ENCODE measurements at regions not wholly inside any gene's neighbourhood (a gene's known extent, or its start where the extent isn't known, plus 50 kb on each side); places are given as distances from the start of the nearest gene placed in this dataset.

GRCh38 chr1:34346128-34346527 is 169.4 kb downstream of the C1orf94 start:
- H3K4me3 ChIP-seq (replicated peaks in 1 of 4; ENCODE audit: control extremely low read depth in 1 of 4, insufficient read depth in 1 of 4, low read depth in 3 of 4, low read length in 4 of 4), result no peak overlapping the region
- H3K36me3 ChIP-seq (ENCODE audit: control insufficient read depth, insufficient read depth, low read length), result no peaks in the 10 kb centered on the region
- H3K27me3 ChIP-seq (ENCODE audit: control insufficient read depth, insufficient read depth, low read length), result no peaks in the 10 kb centered on the region
- H3K4me2 ChIP-seq (ENCODE audit: extremely low read depth, insufficient read depth, low read length), result no peak overlapping the region
- DNase-seq (ENCODE audit: low read depth in 2 of 2), result no peak
- H3K9ac ChIP-seq (ENCODE audit: insufficient read depth, low read length), result no peak overlapping the region
- H3K9me3 ChIP-seq (ENCODE audit: control insufficient read depth, insufficient read depth, low read depth, low read length), result no peaks in the 10 kb centered on the region
- H2AFZ ChIP-seq (ENCODE audit: low read length), result no peak overlapping the region
- H4K20me1 ChIP-seq (ENCODE audit: control insufficient read depth, extremely low read depth, insufficient read depth, low read length), result no peaks in the 10 kb centered on the region
- no peaks in the 10 kb centered on the region for H3K4me1 ChIP-seq (ENCODE audit: control insufficient read depth, extremely low read depth, insufficient read depth, low read length)
- TF ChIP-seq EZH2 (IDR thresholded peaks at IDR 0.05; ENCODE audit: low read length, missing control alignments) (no peak), CTCF (conservative IDR thresholded peaks at IDR 0.05 in 1 of 2, IDR thresholded peaks at IDR 0.05 in 1 of 2; ENCODE audit: low read depth in 1 of 2, low read length in 2 of 2) (no peak)
- H3K79me2 ChIP-seq (ENCODE audit: control insufficient read depth, insufficient read depth, low read length), result no peaks in the 10 kb centered on the region
- H3K27ac ChIP-seq (ENCODE audit: insufficient read depth, low read length), result no peak overlapping the region

GRCh38 chr1:34353409-34353808 is 176.7 kb downstream of the C1orf94 start:
- no peak for DNase-seq (ENCODE audit: low read depth in 2 of 2)
- H4K20me1 ChIP-seq (ENCODE audit: control insufficient read depth, extremely low read depth, insufficient read depth, low read length), result no peaks in the 10 kb centered on the region
- no peak overlapping the region for H3K4me2 ChIP-seq (ENCODE audit: extremely low read depth, insufficient read depth, low read length)
- H3K9ac ChIP-seq (ENCODE audit: insufficient read depth, low read length), result no peak overlapping the region
- H3K27ac ChIP-seq (ENCODE audit: insufficient read depth, low read length), result no peak overlapping the region
- no peak overlapping the region for H3K4me3 ChIP-seq (replicated peaks in 1 of 4; ENCODE audit: control extremely low read depth in 1 of 4, insufficient read depth in 1 of 4, low read depth in 3 of 4, low read length in 4 of 4)
- H3K4me1 ChIP-seq (ENCODE audit: control insufficient read depth, extremely low read depth, insufficient read depth, low read length), result no peaks in the 10 kb centered on the region
- peaks cover 4% of the 10 kb centered on the region for H3K27me3 ChIP-seq (ENCODE audit: control insufficient read depth, insufficient read depth, low read length)
- no peaks in the 10 kb centered on the region for H3K36me3 ChIP-seq (ENCODE audit: control insufficient read depth, insufficient read depth, low read length)
- H3K79me2 ChIP-seq (ENCODE audit: control insufficient read depth, insufficient read depth, low read length), result no peaks in the 10 kb centered on the region
- H3K9me3 ChIP-seq (ENCODE audit: control insufficient read depth, insufficient read depth, low read depth, low read length), result no peaks in the 10 kb centered on the region
- no peak for TF ChIP-seq CTCF (conservative IDR thresholded peaks at IDR 0.05 in 1 of 2, IDR thresholded peaks at IDR 0.05 in 1 of 2; ENCODE audit: low read depth in 1 of 2, low read length in 2 of 2)
- no peak overlapping the region for H2AFZ ChIP-seq (ENCODE audit: low read length)

DNA sequence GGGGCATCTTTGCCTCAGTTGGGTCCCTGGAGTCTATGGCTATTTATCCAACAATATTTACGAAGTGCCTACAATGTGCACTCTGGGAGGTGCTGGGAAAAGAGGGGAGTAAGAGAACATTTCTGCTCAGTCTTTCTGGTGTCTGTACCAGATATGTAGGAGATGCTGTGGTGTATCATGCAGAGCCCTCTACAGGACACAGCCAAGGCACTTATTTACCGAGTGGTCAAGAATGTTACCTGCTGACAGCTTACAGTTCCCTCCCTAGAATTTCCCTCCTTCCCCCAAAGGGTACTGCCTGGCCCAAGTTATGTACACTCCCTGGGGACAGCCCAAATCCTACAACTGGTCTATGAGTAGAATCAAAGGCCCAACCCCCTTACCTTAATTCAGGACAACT is 177.7 kb downstream of the C1orf94 start:
- no peak for DNase-seq (ENCODE audit: low read depth in 2 of 2)
- H4K20me1 ChIP-seq (ENCODE audit: control insufficient read depth, extremely low read depth, insufficient read depth, low read length), result no peaks in the 10 kb centered on the region
- H3K9me3 ChIP-seq (ENCODE audit: control insufficient read depth, insufficient read depth, low read depth, low read length), result no peaks in the 10 kb centered on the region
- no peaks in the 10 kb centered on the region for H3K4me1 ChIP-seq (ENCODE audit: control insufficient read depth, extremely low read depth, insufficient read depth, low read length)
- TF ChIP-seq EZH2 (IDR thresholded peaks at IDR 0.05; ENCODE audit: low read length, missing control alignments) (no peak), CTCF (conservative IDR thresholded peaks at IDR 0.05 in 1 of 2, IDR thresholded peaks at IDR 0.05 in 1 of 2; ENCODE audit: low read depth in 1 of 2, low read length in 2 of 2) (no peak)
- no peak overlapping the region for H3K9ac ChIP-seq (ENCODE audit: insufficient read depth, low read length)
- H3K79me2 ChIP-seq (ENCODE audit: control insufficient read depth, insufficient read depth, low read length), result no peaks in the 10 kb centered on the region
- H3K27me3 ChIP-seq (ENCODE audit: control insufficient read depth, insufficient read depth, low read length), result peaks cover 4% of the 10 kb centered on the region
- H2AFZ ChIP-seq (ENCODE audit: low read length), result no peak overlapping the region
- H3K36me3 ChIP-seq (ENCODE audit: control insufficient read depth, insufficient read depth, low read length), result no peaks in the 10 kb centered on the region
- no peak overlapping the region for H3K27ac ChIP-seq (ENCODE audit: insufficient read depth, low read length)
- no peak overlapping the region for H3K4me2 ChIP-seq (ENCODE audit: extremely low read depth, insufficient read depth, low read length)
- H3K4me3 ChIP-seq (replicated peaks in 1 of 4; ENCODE audit: control extremely low read depth in 1 of 4, insufficient read depth in 1 of 4, low read depth in 3 of 4, low read length in 4 of 4), result no peak overlapping the region
